ENCODE measurements at regions not wholly inside any gene's neighbourhood (a gene's known extent, or its start where the extent isn't known, plus 50 kb on each side); places are given as distances from the start of the nearest gene placed in this dataset.

- H4K91ac ChIP-seq (ENCODE audit: insufficient read depth, low read depth, low read length): no peak overlapping the region
- no peak overlapping the region for H2BK15ac ChIP-seq (ENCODE audit: low read depth, low read length)
- H3K36me3 ChIP-seq (ENCODE audit: control insufficient read depth, insufficient read depth, low read length): no peaks in the 10 kb centered on the region
- H2AK5ac ChIP-seq (ENCODE audit: low read depth, low read length): no peak overlapping the region
- H3K79me1 ChIP-seq (ENCODE audit: low read depth in 1 of 2, low read length in 2 of 2): no peaks in the 10 kb centered on the region
- TF ChIP-seq RCOR1 (IDR thresholded peaks at IDR 0.05; ENCODE audit: insufficient replicate concordance, low read length): no peak
- no peak for TF ChIP-seq RFX5 (IDR thresholded peaks at IDR 0.05; ENCODE audit: low read depth, low read length)
- TF ChIP-seq POLR2A (IDR thresholded peaks at IDR 0.05; ENCODE audit: low read depth, low read length): no peak
- H2AFZ ChIP-seq (replicated peaks; ENCODE audit: low read length, poor library complexity): no peak overlapping the region
- no peaks in the 10 kb centered on the region for H4K20me1 ChIP-seq (ENCODE audit: insufficient read depth, low read length)
- in situ Hi-C loops (cut with MboI; ENCODE audit: low sequenced_read_pairs) (no loop called here), intact Hi-C loops (cut with micrococcal nuclease) (no loop called here), dilution Hi-C loops (cut with HindIII; ENCODE audit: low sequenced_read_pairs, unreplicated experiment) (no loop called here)
- H3K56ac ChIP-seq (ENCODE audit: extremely low read depth, insufficient read depth, low read length): no peak overlapping the region
- H3K23ac ChIP-seq (ENCODE audit: low read depth, low read length): no peak overlapping the region
- no peaks in the 10 kb centered on the region for H3K9me3 ChIP-seq (ENCODE audit: control insufficient read depth, insufficient read depth, low read length)
- H2BK20ac ChIP-seq (ENCODE audit: low read depth, low read length): no peak overlapping the region
- no peak overlapping the region for H3K27ac ChIP-seq (ENCODE audit: insufficient read depth, low read length)
- no peak overlapping the region for H2BK5ac ChIP-seq (ENCODE audit: low read depth, low read length, poor library complexity, severe bottlenecking)
- peaks cover 3% of the 10 kb centered on the region for H3K27me3 ChIP-seq (ENCODE audit: control insufficient read depth, insufficient read depth, low read length)
- H3K4me1 ChIP-seq (ENCODE audit: control insufficient read depth, insufficient read depth, low read length): no peaks in the 10 kb centered on the region
- DNase-seq (no peak), ATAC-seq (ENCODE audit: low read depth) (no peak)
- no peak overlapping the region for H2BK120ac ChIP-seq (ENCODE audit: low read depth, low read length)
- H3K9me1 ChIP-seq (ENCODE audit: insufficient read depth, low read length): no peaks in the 10 kb centered on the region
- no peak overlapping the region for H3K4me2 ChIP-seq (ENCODE audit: low read depth, low read length)
- BruUV-seq (replicated peaks): no TSS peak
- no peak overlapping the region for H3K4ac ChIP-seq (ENCODE audit: low read depth, low read length)
- no peak overlapping the region for H4K5ac ChIP-seq (ENCODE audit: low read depth, low read length)
- 27% methylated on average over 3 of the region's 8 CpGs; no CpG with 5 or more reads in 1 of the 2 experiments for WGBS, 2 experiments (ENCODE audit: extremely low coverage in 2 of 2, insufficient read length in 1 of 2)
- no peak overlapping the region for H4K8ac ChIP-seq (ENCODE audit: low read depth in 2 of 2, low read length in 2 of 2)
- no peak overlapping the region for H3K14ac ChIP-seq (replicated peaks; ENCODE audit: low read depth, low read length)
- no peak overlapping the region for H3K4me3 ChIP-seq (ENCODE audit: insufficient read depth, low read depth, low read length)
- CTCF ChIA-PET: no interaction called here
- H3K18ac ChIP-seq (ENCODE audit: low read depth, low read length): no peak overlapping the region
- H2AK9ac ChIP-seq (replicated peaks; ENCODE audit: low read depth, low read length, poor library complexity): no peak overlapping the region
- POLR2A ChIA-PET (ENCODE audit: unreplicated experiment): no interaction called here
- no peak overlapping the region for H3K9ac ChIP-seq (ENCODE audit: low read depth, low read length)
These were observed 298.2 kb upstream of the KLF3 start for GRCh38 chr4:38365748-38366310.

Data from IMR-90 (cell line).